ENCODE measurements at regions not wholly inside any gene's neighbourhood (a gene's known extent, or its start where the extent isn't known, plus 50 kb on each side); places are given as distances from the start of the nearest gene placed in this dataset.

DNA sequence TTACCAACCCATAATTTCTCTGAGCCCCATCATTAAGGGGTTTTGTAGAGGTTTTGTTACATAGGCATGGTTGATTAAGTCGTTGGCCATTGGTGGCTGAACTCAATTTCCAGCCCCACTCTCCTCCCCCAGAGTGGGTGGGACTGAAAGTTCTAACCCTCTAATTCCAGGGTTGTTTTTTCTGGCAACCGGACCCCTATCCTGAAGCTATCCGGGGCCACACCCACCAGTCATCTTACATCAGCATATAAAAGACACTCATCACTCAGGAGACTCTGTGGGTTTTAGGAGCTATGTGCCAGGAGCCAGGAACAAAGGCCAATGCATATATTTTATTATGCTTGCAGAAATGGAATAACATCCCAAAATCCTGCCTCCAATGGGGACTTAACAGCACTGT, 186.0 kb downstream of the NXNL2 start:
- no peak for TF ChIP-seq TEAD4 (IDR thresholded peaks at IDR 0.05)
- TF ChIP-seq EP300 (IDR thresholded peaks at IDR 0.05; ENCODE audit: borderline replicate concordance): no peak
- TF ChIP-seq TCF12 (IDR thresholded peaks at IDR 0.05; ENCODE audit: low read depth): no peak
- TF ChIP-seq, protein P1, sequence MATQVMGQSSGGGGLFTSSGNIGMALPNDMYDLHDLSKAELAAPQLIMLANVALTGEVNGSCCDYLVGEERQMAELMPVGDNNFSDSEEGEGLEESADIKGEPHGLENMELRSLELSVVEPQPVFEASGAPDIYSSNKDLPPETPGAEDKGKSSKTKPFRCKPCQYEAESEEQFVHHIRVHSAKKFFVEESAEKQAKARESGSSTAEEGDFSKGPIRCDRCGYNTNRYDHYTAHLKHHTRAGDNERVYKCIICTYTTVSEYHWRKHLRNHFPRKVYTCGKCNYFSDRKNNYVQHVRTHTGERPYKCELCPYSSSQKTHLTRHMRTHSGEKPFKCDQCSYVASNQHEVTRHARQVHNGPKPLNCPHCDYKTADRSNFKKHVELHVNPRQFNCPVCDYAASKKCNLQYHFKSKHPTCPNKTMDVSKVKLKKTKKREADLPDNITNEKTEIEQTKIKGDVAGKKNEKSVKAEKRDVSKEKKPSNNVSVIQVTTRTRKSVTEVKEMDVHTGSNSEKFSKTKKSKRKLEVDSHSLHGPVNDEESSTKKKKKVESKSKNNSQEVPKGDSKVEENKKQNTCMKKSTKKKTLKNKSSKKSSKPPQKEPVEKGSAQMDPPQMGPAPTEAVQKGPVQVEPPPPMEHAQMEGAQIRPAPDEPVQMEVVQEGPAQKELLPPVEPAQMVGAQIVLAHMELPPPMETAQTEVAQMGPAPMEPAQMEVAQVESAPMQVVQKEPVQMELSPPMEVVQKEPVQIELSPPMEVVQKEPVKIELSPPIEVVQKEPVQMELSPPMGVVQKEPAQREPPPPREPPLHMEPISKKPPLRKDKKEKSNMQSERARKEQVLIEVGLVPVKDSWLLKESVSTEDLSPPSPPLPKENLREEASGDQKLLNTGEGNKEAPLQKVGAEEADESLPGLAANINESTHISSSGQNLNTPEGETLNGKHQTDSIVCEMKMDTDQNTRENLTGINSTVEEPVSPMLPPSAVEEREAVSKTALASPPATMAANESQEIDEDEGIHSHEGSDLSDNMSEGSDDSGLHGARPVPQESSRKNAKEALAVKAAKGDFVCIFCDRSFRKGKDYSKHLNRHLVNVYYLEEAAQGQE (IDR thresholded peaks at IDR 0.05; ENCODE audit: low read depth): no peak
- TF ChIP-seq EGR1 (IDR thresholded peaks at IDR 0.05): no peak
- TF ChIP-seq, protein P2, sequence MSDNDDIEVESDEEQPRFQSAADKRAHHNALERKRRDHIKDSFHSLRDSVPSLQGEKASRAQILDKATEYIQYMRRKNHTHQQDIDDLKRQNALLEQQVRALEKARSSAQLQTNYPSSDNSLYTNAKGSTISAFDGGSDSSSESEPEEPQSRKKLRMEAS (IDR thresholded peaks at IDR 0.05): no peak
- TF ChIP-seq NFIC (IDR thresholded peaks at IDR 0.05): no peak
- TF ChIP-seq TAF1 (IDR thresholded peaks at IDR 0.05; ENCODE audit: low read depth): no peak
- TF ChIP-seq RAD21 (IDR thresholded peaks at IDR 0.05; ENCODE audit: low read depth): no peak
- TF ChIP-seq, protein P3, sequence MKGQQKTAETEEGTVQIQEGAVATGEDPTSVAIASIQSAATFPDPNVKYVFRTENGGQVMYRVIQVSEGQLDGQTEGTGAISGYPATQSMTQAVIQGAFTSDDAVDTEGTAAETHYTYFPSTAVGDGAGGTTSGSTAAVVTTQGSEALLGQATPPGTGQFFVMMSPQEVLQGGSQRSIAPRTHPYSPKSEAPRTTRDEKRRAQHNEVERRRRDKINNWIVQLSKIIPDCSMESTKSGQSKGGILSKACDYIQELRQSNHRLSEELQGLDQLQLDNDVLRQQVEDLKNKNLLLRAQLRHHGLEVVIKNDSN (IDR thresholded peaks at IDR 0.05): no peak
- no peak for TF ChIP-seq FOXM1 (IDR thresholded peaks at IDR 0.05; ENCODE audit: borderline replicate concordance, low read depth)
- TF ChIP-seq CEBPB (IDR thresholded peaks at IDR 0.05): no peak
- no peak for TF ChIP-seq ZBTB7A (IDR thresholded peaks at IDR 0.05; ENCODE audit: low read depth)

DNA sequence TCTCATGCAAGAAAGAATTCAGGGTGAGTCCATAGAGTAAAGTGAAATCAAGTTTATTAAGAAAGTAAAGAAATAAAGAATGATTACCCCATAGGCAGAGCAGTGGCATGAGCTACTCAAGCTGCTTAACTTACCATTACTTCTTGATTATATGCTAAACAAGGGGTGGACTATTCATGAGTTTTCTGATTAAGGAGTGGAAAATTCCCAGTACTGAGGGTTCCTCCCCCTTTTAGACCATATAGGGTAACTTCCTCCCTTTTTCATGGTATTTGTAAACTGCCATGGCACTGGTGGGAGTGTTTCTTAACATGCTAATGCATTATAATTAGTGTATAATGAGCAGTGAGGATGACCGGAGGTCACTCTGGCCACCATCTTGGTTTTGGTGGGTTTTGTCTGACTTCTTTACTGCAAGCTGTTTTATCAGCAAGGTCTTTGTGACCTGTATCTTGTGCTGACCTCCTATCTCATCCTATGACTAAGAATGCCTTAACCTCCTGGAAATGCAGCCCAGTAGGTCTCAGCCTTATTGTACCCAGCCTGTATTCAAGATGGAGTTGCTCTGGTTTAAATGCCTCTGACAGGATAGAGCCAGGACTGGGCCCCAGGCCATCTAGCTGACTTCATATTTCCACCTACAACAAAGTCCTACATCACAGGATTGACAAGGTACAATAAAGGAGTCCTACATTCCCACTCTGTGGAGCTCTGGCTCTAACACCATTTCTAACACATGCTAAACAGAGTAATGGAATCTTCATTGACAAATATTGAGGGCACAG, 186.7 kb downstream of the NXNL2 start:
- no peak for TF ChIP-seq FOXM1 (IDR thresholded peaks at IDR 0.05; ENCODE audit: borderline replicate concordance, low read depth)
- TF ChIP-seq TCF12 (IDR thresholded peaks at IDR 0.05; ENCODE audit: low read depth): no peak
- TF ChIP-seq EGR1 (IDR thresholded peaks at IDR 0.05): no peak
- no peak for TF ChIP-seq CEBPB (IDR thresholded peaks at IDR 0.05)
- TF ChIP-seq, protein P1 (IDR thresholded peaks at IDR 0.05; ENCODE audit: low read depth): no peak
- TF ChIP-seq, protein P2 (IDR thresholded peaks at IDR 0.05): no peak
- no peak for TF ChIP-seq NFIC (IDR thresholded peaks at IDR 0.05)
- no peak for TF ChIP-seq EP300 (IDR thresholded peaks at IDR 0.05; ENCODE audit: borderline replicate concordance)
- no peak for TF ChIP-seq TEAD4 (IDR thresholded peaks at IDR 0.05)
- no peak for TF ChIP-seq TAF1 (IDR thresholded peaks at IDR 0.05; ENCODE audit: low read depth)
- TF ChIP-seq CREB1 (IDR thresholded peaks at IDR 0.05; ENCODE audit: low read depth): no peak
- TF ChIP-seq YY1 (IDR thresholded peaks at IDR 0.05; ENCODE audit: low read depth): no peak
- no peak for TF ChIP-seq RAD21 (IDR thresholded peaks at IDR 0.05; ENCODE audit: low read depth)
- TF ChIP-seq ZBTB7A (IDR thresholded peaks at IDR 0.05; ENCODE audit: low read depth): no peak
- TF ChIP-seq, protein P3 (IDR thresholded peaks at IDR 0.05): no peak

DNA sequence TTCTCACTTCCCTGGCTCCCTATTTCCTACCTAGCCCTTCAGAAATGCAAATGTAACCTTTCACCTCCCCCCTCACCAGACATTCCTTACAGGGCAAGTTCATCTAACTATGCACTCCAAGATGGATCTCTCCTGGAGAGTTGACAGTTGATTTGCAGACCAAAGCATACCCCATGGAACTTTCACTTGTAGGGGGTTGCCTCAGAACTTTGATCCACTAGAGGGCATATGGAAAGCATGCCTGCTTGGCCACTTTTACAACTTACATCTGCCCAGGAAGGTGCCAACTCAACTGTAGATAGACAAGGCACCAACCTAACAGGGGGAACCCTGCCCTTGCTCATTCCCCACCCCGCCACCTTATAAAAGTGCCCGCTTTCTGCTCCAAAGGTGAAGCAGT, 187.8 kb downstream of the NXNL2 start:
- TF ChIP-seq EP300 (IDR thresholded peaks at IDR 0.05; ENCODE audit: borderline replicate concordance) (no peak), RAD21 (IDR thresholded peaks at IDR 0.05; ENCODE audit: low read depth) (peak; percentile 40)

DNA sequence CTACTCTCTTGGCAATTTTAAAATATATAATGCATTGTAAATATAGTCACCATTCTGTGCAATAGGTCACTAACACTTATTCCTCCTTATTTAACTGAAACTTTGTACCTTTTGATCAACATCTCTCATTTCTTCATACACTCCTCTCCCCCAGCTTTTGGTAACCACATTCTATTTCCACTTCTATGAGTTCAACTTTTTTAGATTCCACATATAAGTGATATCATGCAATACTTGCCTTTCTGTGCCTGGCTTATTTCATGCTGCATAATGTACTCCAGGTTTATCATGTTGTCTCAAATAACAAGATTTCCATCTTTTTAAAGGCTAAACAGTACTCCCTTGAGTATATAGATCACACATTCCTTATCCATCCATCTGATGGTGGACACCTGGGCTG, 188.8 kb downstream of the NXNL2 start:
- TF ChIP-seq TEAD4 (IDR thresholded peaks at IDR 0.05) (no peak), RAD21 (IDR thresholded peaks at IDR 0.05; ENCODE audit: low read depth) (no peak), EP300 (IDR thresholded peaks at IDR 0.05; ENCODE audit: borderline replicate concordance) (no peak), NFIC (IDR thresholded peaks at IDR 0.05) (no peak), TAF1 (IDR thresholded peaks at IDR 0.05; ENCODE audit: low read depth) (no peak), EGR1 (IDR thresholded peaks at IDR 0.05) (no peak), TCF12 (IDR thresholded peaks at IDR 0.05; ENCODE audit: low read depth) (no peak), FOXM1 (IDR thresholded peaks at IDR 0.05; ENCODE audit: borderline replicate concordance, low read depth) (no peak), CEBPB (IDR thresholded peaks at IDR 0.05) (no peak), YY1 (IDR thresholded peaks at IDR 0.05; ENCODE audit: low read depth) (no peak), ZBTB7A (IDR thresholded peaks at IDR 0.05; ENCODE audit: low read depth) (no peak), CREB1 (IDR thresholded peaks at IDR 0.05; ENCODE audit: low read depth) (no peak)
- TF ChIP-seq, protein P3 (IDR thresholded peaks at IDR 0.05): no peak
- TF ChIP-seq, protein P1 (IDR thresholded peaks at IDR 0.05; ENCODE audit: low read depth): no peak
- TF ChIP-seq, protein P2 (IDR thresholded peaks at IDR 0.05): no peak
